CD14-positive monocyte (primary cell): ENCODE measurements at regions not wholly inside any gene's neighbourhood (a gene's known extent, or its start where the extent isn't known, plus 50 kb on each side); places are given as distances from the start of the nearest gene placed in this dataset.

Experiments used
- DNase-seq, 3 donors: peaks; one replicate each; pipeline ENCODE4 v3.0.0-alpha.2; 2011 to 2022
- H2AFZ ChIP-seq: 2 replicates; pipeline ENCODE4 v1.6.0; 2012; ENCODE audit warnings: mild to moderate bottlenecking, low read depth, low read length, inconsistent platforms; ENCODE audit not compliant: insufficient read depth, poor library complexity, severe bottlenecking
- H3K27ac ChIP-seq, 2 donors: 1 replicate in 1 of 2; 2 replicates in 1 of 2; pipeline ENCODE4 v1.5.1; 2012 to 2013; ENCODE audit warnings: low read length in 2 of 2, control low read depth in 1 of 2, inconsistent platforms in 1 of 2, low read depth in 1 of 2, mild to moderate bottlenecking in 1 of 2
- H3K27me3 ChIP-seq, 2 donors: one replicate each; pipeline versions ENCODE4 v1.6.0 to v1.6.1; 2011 to 2013; ENCODE audit warnings: low read length in 2 of 2; ENCODE audit not compliant: control insufficient read depth in 2 of 2, insufficient read depth in 2 of 2
- H3K36me3 ChIP-seq, 2 donors: replicated peaks in 1 of 2; 1 replicate in 1 of 2; 2 replicates in 1 of 2; pipeline versions ENCODE4 v1.5.1 to v1.6.1; 2012 to 2013; ENCODE audit warnings: low read length in 2 of 2, control low read depth in 1 of 2, inconsistent platforms in 1 of 2, mild to moderate bottlenecking in 1 of 2; ENCODE audit not compliant: insufficient read depth in 2 of 2, control insufficient read depth in 1 of 2
- H3K4me1 ChIP-seq, 2 donors: 1 replicate in 1 of 2; 2 replicates in 1 of 2; pipeline versions ENCODE4 v1.5.1 to v1.6.1; 2012 to 2013; ENCODE audit warnings: low read length in 2 of 2, control low read depth in 1 of 2, inconsistent platforms in 1 of 2, mild to moderate bottlenecking in 1 of 2, moderate library complexity in 1 of 2; ENCODE audit not compliant: insufficient read depth in 2 of 2, control insufficient read depth in 1 of 2
- H3K4me2 ChIP-seq: replicated peaks from 2 replicates; pipeline ENCODE3; 2012; ENCODE audit warnings: low read length, moderate library complexity, mild to moderate bottlenecking; ENCODE audit not compliant: poor library complexity, severe bottlenecking; ENCODE audit errors: extremely low read depth
- H3K4me3 ChIP-seq, 3 experiments: fragments of 200-600 bp in 1 of 3; sonication (generic) in 1 of 3; replicated peaks in 1 of 3; 1 replicate in 2 of 3; 2 replicates in 1 of 3; pipeline ENCODE4 v1.5.1; 2011 to 2013; ENCODE audit warnings: low read length in 3 of 3, mild to moderate bottlenecking in 3 of 3, control low read depth in 2 of 3, low read depth in 2 of 3, inconsistent platforms in 1 of 3, moderate library complexity in 1 of 3
- H3K79me2 ChIP-seq: 2 replicates; pipeline ENCODE4 v1.6.0; 2012; ENCODE audit warnings: mild to moderate bottlenecking, control low read depth, inconsistent platforms, low read length, moderate library complexity; ENCODE audit not compliant: insufficient read depth
- H3K9ac ChIP-seq: 2 replicates; pipeline ENCODE4 v1.6.0; 2017; ENCODE audit warnings: low read length, mild to moderate bottlenecking; ENCODE audit not compliant: insufficient read depth, poor library complexity, severe bottlenecking
- H3K9me3 ChIP-seq, 2 donors: replicated peaks in 1 of 2; 1 replicate in 1 of 2; 2 replicates in 1 of 2; pipeline versions ENCODE4 v1.5.1 to v1.6.1; 2012 to 2013; ENCODE audit warnings: low read length in 2 of 2, control low read depth in 1 of 2; ENCODE audit not compliant: control insufficient read depth in 1 of 2, insufficient read depth in 1 of 2
- H4K20me1 ChIP-seq: 2 replicates; pipeline ENCODE4 v1.6.0; 2012; ENCODE audit warnings: mild to moderate bottlenecking, low read length, control low read depth, moderate library complexity; ENCODE audit not compliant: insufficient read depth
- H3K27ac Mint-ChIP-seq, 7 donors: one replicate each; pipeline ENCODE4 v1.8.0; 2020; ENCODE audit warnings: mild to moderate bottlenecking in 7 of 7, mixed read lengths in 7 of 7, moderate library complexity in 6 of 7, inconsistent platforms in 2 of 7
- H3K27me3 Mint-ChIP-seq, 3 donors: one replicate each; pipeline ENCODE4 v1.8.0; 2021 to 2022; ENCODE audit warnings: low read depth in 3 of 3, mild to moderate bottlenecking in 3 of 3, mixed read lengths in 3 of 3, moderate library complexity in 3 of 3, inconsistent platforms in 1 of 3
- H3K36me3 Mint-ChIP-seq, 2 donors: one replicate each; pipeline ENCODE4 v1.8.0; 2020; ENCODE audit warnings: mixed read lengths in 2 of 2, inconsistent platforms in 1 of 2, mild to moderate bottlenecking in 1 of 2
- H3K4me1 Mint-ChIP-seq: one replicate; pipeline ENCODE4 v1.8.0; 2020; ENCODE audit warnings: mild to moderate bottlenecking, mixed read lengths
- H3K4me3 Mint-ChIP-seq, 2 donors: one replicate each; pipeline ENCODE4 v1.8.0; 2020; ENCODE audit warnings: mild to moderate bottlenecking in 2 of 2, mixed read lengths in 2 of 2, moderate library complexity in 1 of 2
- H3K9me3 Mint-ChIP-seq, 7 donors: one replicate each; pipeline ENCODE4 v1.8.0; 2020 to 2022; ENCODE audit warnings: mixed read lengths in 7 of 7, mild to moderate bottlenecking in 6 of 7, moderate library complexity in 6 of 7, inconsistent platforms in 2 of 7
- CTCF ChIP-seq: fragments of 200-600 bp; IDR thresholded peaks from one replicate; pipeline ENCODE4 v1.8.0; 2022; ENCODE audit warnings: antibody characterized with exemption, mild to moderate bottlenecking
- WGBS: methylation state at CpG from one replicate; pipeline ENCODE4 v1.1.5; 2013; ENCODE audit warnings: missing lambda C conversion rate; ENCODE audit not compliant: insufficient coverage; 5-methylcytosine and 5-hydroxymethylcytosine counted together
- intact Hi-C, 2 donors: fragments of 100-400 bp; cut with micrococcal nuclease; formaldehyde crosslinking; loops; one replicate each; pipeline versions ENCODE4 v1.15.0 to v1.15.1; 2023

- H3K4me3 Mint-ChIP-seq = no peak overlapping the region
- H3K4me3 ChIP-seq = no peak overlapping the region
- TF ChIP-seq CTCF = no peak
- peaks cover 6 to 10% of the 10 kb centered on the region in 2 donors for H3K9me3 ChIP-seq
- H3K27ac Mint-ChIP-seq = peak overlapping the region; percentile 12 to 91 (median 82)
- peaks cover 25% of the 10 kb centered on the region for H3K4me1 Mint-ChIP-seq
- H3K27me3 Mint-ChIP-seq = peaks cover 2 to 4% (median 3%) of the 10 kb centered on the region in 3 donors
- no peaks in the 10 kb centered on the region for H3K27me3 ChIP-seq
- peaks cover 23 to 31% of the 10 kb centered on the region in 2 donors for H3K4me1 ChIP-seq
- DNase-seq = no peak
- no peaks in the 10 kb centered on the region for H3K36me3 ChIP-seq
- no peak overlapping the region for H3K4me2 ChIP-seq
- no peaks in the 10 kb centered on the region for H4K20me1 ChIP-seq
- no peak overlapping the region for H2AFZ ChIP-seq
- peaks cover 6 to 14% (median 6%) of the 10 kb centered on the region in 7 donors for H3K9me3 Mint-ChIP-seq
- H3K27ac ChIP-seq = peak overlapping the region in 1 of 2 donors; percentile 63
- no peaks in the 10 kb centered on the region for H3K79me2 ChIP-seq
- intact Hi-C loops = no loop called here
- H3K36me3 Mint-ChIP-seq = peaks cover 0 to 3% of the 10 kb centered on the region in 2 donors
- H3K9ac ChIP-seq = no peak overlapping the region
- 98% methylated on average over 4 of the region's 5 CpGs for WGBS
Measured at GRCh38 chr9:129471201-129472019, 149.5 kb downstream of the C9orf50 start.

GRCh38 chr9:129469988-129470316 lies 150.9 kb downstream of the C9orf50 start:
- Mint-ChIP-seq H3K4me3 (peak overlapping the region in 1 of 2 donors; percentile 11), H3K36me3 (peaks cover 0 to under 1% of the 10 kb centered on the region in 2 donors), H3K27ac (peak overlapping the region; percentile 70 to 91 (median 82)), H3K9me3 (peaks cover 4 to 9% (median 4%) of the 10 kb centered on the region in 7 donors), H3K4me1 (peaks cover 29% of the 10 kb centered on the region), H3K27me3 (peaks cover 4 to 5% (median 4%) of the 10 kb centered on the region in 3 donors)
- Histone ChIP-seq H2AFZ (no peak overlapping the region), H3K4me3 (no peak overlapping the region), H3K27ac (peak overlapping the region in 1 of 2 donors; percentile 63), H3K79me2 (no peaks in the 10 kb centered on the region), H3K4me1 (peaks cover 27 to 29% of the 10 kb centered on the region in 2 donors), H3K4me2 (peak overlapping the region; percentile 11), H3K9me3 (peaks cover 3 to 6% of the 10 kb centered on the region in 2 donors), H3K27me3 (no peaks in the 10 kb centered on the region), H4K20me1 (no peaks in the 10 kb centered on the region), H3K36me3 (no peaks in the 10 kb centered on the region), H3K9ac (no peak overlapping the region)
- intact Hi-C loops = loop anchor here in 1 of 2 donors (10.0 kb wide), 1 partner anchor 145 kb away; no protein-coding TSS in a partner anchor
- 100% methylated on average over 2 of the region's 6 CpGs for WGBS
- DNase-seq = no peak
- TF ChIP-seq CTCF = no peak
